HG03039 (cell line): ENCODE measurements at regions not wholly inside any gene's neighbourhood (a gene's known extent, or its start where the extent isn't known, plus 50 kb on each side); places are given as distances from the start of the nearest gene placed in this dataset.
"Not testable (repeated sequence)": the region's sequence is repeated elsewhere in the genome, so short reads cannot be mapped to it uniquely, and the experiment has no call there.

Source experiments
- ATAC-seq: cut with Tn5 transposase; IDR thresholded peaks from one replicate; pipeline ENCODE4 v1.9.1; 2021; ENCODE audit warnings: mild to moderate bottlenecking, moderate library complexity; ENCODE audit not compliant: unreplicated experiment

DNA sequence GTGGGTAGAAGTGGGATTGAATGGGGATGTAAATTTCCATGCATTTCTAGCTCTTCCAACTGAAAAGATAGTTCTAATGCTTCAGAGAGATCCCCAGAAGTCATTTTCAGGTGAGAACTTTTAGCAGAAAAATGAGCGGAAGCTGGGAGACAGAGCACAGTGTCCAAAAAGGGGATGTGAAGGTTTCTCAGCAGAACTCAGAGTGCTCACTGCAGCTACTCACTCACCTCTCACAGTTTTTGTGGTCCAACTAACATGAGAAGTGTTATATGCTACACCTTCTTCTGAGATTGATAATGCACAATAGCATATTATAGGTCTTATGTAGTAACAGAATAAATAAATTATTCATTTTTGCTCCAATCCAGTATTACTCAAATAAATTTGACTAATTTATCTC is 519.2 kb upstream of the HS3ST5 start:
- ATAC-seq: no peak

- ATAC-seq: no peak
These were observed 501.5 kb upstream of the HS3ST5 start for GRCh38 chr6:114844359-114844758.

DNA sequence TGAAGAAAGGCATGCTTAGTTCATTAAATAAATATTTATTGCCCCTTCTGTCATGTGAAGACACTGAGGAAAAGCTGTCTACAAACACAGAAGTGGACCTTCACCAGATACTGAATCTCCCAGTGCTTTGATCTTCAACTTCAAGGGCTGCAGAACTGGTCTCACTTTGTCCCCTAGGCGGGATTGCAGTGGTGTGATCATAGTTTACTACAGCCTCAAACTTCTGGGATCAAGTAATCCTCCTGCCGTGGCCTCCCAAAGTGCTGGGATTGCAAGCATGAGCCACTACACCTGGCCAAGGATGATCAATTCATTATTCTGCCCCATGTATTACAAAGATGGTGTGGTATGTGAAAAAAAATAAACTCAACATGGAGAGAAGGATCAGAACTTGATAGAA is 496.2 kb upstream of the HS3ST5 start:
- no peak for ATAC-seq

GRCh38 chr6:114833211-114833610 is 490.4 kb upstream of the HS3ST5 start:
- ATAC-seq: no peak

DNA sequence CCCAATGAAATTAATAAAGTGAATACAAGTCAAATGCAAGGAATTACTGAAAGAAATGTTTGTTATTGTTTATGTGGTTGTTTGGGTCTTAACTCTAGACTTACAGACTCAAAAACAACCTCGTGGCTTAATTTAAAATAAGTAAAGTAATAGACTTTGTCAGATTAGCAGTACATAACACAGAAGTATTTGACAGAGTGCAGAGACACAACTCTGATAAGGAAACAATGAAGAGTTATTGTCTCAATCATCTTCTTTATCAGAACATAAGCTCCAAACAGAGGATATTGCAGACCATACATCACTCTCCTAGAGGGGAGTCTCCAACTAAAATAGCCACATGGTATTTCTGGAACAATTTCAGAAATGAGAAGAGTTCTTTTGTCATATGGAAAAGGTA is 487.7 kb upstream of the HS3ST5 start:
- ATAC-seq: no peak

GRCh38 chr6:114827135-114827534 is 484.3 kb upstream of the HS3ST5 start:
- ATAC-seq: no peak

GRCh38 chr6:114824409-114824808 is 481.6 kb upstream of the HS3ST5 start:
- no peak for ATAC-seq

DNA sequence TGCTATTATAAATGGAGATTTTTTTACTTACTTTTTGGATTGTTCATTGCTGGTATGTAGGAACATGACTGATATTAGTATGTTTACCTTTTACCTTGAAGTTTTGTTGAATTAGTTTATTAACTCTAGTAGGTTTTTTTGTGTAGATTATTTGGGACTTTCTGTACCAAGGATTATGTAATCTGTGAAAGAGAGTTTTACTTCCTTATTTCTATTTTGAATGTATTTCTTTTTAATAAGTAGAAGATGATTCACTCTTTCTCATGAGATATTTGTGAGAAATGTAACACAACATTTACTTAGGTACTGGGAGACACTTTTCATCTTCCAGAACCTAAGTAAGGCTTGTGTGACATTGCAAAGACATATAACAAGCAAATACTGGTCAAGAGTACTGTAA is 473.9 kb upstream of the HS3ST5 start:
- no peak for ATAC-seq

DNA sequence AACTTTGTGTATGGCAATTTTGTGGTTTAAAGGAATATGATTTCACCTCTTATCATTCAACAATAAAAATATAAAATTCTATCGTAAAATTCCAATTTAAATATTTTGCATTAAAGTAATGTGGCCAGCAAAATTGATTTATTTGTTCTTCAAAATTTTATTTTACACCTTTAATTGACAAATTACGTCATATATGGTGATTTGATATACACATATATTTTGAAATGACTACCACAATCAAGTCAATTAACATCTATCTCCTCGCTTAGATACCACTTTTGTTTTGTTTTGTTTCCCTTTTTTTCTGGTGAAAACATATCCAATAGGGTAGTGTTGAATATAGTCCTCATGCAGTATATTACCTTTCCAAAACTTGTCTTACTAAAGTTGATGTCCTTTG is 467.6 kb upstream of the HS3ST5 start:
- no peak for ATAC-seq

DNA sequence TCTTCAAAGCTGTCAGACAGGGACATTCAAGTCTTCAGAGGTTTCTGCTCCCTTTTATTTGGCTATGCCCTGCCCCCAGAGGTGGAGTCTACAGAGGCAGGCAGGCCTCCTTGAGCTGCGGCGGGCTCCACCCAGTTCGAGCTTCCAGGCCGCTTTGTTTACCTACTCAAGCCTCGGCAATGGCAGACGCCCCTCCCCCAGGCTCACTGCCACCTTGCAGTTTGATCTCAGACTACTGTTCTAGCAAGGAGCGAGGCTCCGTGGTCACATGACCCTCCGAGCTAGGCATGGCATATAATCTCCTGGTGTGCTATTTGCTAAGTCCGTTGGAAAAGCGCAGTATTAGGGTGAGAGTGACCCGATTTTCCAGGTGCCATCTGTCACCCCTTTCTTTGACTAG is 462.6 kb upstream of the HS3ST5 start:
- ATAC-seq: not testable (repeated sequence)

DNA sequence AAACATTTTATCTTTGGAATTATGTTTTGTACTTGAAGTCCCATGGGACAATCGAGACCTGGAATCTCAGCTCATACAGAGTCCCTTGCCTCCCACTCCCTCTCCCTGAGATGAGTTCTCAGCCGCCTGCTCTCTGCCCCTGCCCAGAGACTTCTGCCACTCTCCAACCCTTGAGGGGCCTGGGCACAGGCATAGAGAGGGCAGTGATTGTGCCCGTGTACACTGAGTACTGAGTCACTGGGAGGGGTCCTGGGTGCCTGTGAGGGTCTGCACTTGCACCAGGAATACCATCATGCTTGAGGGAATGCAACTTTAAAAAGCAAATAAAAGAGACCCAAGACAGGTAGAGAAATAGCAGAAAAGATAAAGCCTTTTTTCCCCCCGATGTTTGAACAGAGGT is 453.8 kb upstream of the HS3ST5 start:
- ATAC-seq: no peak

- no peak for ATAC-seq
These were observed 450.6 kb upstream of the HS3ST5 start for GRCh38 chr6:114793428-114793827.

GRCh38 chr6:114785235-114786127 is 442.7 kb upstream of the HS3ST5 start:
- ATAC-seq: no peak

GRCh38 chr6:114783783-114784182 is 441.0 kb upstream of the HS3ST5 start:
- ATAC-seq: no peak

GRCh38 chr6:114783083-114783482 is 440.3 kb upstream of the HS3ST5 start:
- ATAC-seq: no peak

DNA sequence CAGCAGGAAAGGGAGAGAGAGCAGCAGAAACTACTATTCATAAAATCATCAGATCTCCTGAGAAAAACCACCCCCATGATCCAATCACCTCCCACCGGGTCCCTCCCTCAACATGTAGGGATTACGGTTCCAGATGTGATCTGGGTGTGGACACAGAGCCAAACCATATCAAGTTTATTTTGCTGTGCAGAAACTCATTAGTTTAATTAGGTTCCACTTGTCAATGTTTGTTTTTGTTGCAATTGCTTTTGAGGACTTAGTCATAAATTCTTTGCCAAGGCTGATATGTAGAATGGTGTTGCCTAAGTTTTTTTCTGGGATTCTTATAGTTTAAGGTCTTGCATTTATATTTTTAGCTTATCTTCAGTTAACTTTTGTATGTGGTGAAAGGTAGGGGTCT is 422.0 kb upstream of the HS3ST5 start:
- no peak for ATAC-seq

- ATAC-seq: no peak
These were observed 419.3 kb upstream of the HS3ST5 start for GRCh38 chr6:114762145-114762544.

DNA sequence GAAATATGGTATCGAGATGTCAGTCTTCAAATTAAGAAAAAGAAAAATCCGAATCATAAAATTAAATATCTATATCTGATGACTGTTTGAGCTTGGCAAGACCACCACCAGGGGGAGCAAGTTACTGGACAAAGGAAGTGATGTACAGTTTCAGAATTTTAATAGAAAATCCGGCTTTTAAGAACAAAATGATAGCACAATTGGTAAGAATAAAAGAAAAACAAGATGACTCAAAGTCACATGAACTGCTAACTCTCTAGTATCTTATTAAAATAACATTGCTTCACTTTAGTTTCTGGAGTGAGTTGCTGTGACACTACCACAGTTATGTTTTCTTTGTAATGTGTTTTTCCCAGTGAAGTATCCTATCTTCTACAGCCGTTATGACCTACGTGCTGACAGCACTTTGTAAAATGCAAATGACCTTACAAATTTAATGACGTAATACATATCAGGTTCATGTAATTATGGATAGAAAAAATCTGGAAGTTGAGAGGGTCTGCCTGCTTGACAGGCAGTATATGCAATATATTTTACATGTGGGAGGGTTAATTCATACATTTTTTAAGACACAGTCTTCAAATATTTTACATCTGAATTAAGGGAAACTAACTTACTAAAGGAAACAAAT is 405.3 kb upstream of the HS3ST5 start:
- ATAC-seq: no peak

DNA sequence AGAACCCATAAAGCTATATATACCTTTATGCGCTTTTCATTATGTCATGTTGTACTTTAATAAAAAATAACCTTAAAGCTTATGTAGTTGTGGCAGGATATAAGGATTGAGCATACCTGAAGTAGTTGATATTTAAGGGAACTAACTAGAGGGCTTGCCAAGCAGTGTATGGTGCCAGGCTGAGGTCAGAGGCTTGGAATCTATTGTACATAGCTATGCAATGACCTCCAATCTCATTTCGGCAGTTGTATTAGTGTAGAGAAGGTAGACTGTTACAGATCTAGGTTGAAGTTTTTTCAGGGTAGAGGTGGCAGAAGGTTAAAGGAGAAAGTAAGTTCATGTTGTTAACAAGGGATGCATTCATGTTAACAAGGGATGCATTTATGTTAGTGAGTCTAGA is 397.7 kb upstream of the HS3ST5 start:
- ATAC-seq: no peak

DNA sequence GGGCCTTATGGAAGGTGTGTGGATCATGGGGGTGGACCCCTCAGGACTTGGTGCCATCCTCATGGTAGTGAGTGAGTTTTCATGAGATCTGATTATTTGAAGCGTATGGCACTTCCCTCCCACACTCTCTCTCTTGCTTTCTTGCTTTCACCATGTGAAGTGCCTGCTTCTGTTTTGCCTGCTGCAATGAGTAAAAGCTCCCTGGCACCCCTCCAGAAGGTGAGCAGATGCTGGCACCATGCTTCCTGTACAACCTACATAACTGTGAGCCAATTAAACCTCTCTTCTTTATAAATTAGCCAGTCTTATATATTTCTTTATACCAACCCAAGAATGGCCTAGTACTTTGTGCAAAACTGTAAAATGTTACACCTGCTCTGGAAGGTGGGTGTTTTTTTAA is 396.8 kb upstream of the HS3ST5 start:
- ATAC-seq: no peak

DNA sequence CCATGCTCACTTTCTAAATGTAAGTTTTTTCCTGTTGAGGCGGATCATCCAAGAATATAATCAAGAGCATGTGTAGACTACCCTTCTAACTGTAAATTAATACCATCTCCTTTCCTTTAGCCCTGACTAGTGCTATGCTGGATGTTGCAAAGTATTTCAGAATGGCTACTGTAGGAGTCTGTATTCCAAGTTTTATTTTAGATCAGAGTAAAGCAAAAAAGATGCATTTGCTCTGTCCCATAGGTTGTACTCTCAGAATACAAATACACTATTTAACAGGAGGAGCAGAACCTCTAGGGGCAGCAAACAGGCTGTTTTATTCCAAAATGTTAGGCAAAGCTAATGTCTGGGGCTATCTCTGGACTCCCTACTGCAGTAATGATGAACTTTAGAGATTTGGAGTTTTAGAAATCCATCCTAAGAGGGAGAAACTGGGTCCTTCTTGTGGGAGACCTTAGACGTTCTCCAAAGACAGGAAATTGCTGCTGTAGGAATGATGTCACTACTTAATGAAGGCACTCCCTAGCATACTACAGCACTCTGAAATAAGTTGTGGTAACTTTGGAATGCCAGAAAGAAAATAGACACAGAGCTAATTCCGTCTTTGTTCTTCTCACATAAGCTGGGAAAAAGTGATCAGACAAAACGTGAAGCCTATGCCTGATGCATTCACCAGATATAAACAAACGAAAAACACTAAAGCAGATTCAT is 392.4 kb upstream of the HS3ST5 start:
- no peak for ATAC-seq

- ATAC-seq: no peak
These were observed 390.8 kb upstream of the HS3ST5 start for GRCh38 chr6:114733596-114733995.
